ENCODE measurements at regions not wholly inside any gene's neighbourhood (a gene's known extent, or its start where the extent isn't known, plus 50 kb on each side); places are given as distances from the start of the nearest gene placed in this dataset.

DNA sequence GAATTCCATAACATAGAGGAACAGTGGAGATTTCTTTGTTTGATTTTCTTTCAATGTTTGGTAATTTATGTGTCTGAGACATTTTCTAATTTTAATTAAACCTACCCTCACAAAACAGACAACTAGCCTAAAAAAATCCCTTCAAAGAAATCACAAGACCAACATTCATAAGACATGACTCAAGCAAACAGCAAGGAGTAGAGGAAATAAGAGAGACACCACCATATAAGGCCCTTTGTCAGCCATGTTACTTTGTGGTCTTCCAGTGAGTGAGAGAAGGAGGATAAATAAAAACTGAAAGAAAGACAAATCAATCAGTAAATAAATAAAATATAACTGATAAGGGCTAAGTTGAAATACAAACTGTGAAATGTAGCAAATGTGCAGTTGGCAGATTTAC is 830.8 kb upstream of the SLC39A10 start:
- TF ChIP-seq, protein P1, sequence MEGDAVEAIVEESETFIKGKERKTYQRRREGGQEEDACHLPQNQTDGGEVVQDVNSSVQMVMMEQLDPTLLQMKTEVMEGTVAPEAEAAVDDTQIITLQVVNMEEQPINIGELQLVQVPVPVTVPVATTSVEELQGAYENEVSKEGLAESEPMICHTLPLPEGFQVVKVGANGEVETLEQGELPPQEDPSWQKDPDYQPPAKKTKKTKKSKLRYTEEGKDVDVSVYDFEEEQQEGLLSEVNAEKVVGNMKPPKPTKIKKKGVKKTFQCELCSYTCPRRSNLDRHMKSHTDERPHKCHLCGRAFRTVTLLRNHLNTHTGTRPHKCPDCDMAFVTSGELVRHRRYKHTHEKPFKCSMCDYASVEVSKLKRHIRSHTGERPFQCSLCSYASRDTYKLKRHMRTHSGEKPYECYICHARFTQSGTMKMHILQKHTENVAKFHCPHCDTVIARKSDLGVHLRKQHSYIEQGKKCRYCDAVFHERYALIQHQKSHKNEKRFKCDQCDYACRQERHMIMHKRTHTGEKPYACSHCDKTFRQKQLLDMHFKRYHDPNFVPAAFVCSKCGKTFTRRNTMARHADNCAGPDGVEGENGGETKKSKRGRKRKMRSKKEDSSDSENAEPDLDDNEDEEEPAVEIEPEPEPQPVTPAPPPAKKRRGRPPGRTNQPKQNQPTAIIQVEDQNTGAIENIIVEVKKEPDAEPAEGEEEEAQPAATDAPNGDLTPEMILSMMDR (IDR thresholded peaks at IDR 0.05; ENCODE audit: low read depth, low read length), result no peak
- TF ChIP-seq EZH2phosphoT487 (IDR thresholded peaks at IDR 0.05; ENCODE audit: low read depth), result no peak
